ENCODE measurements at regions not wholly inside any gene's neighbourhood (a gene's known extent, or its start where the extent isn't known, plus 50 kb on each side); places are given as distances from the start of the nearest gene placed in this dataset.

- DNase-seq = no peak
These were observed 678.5 kb downstream of the NR2F2 start for GRCh38 chr15:97009031-97009431.

GRCh38 chr15:97012986-97013385 lies 682.5 kb downstream of the NR2F2 start:
- no peak for DNase-seq

GRCh38 chr15:97013491-97013890 lies 683.0 kb downstream of the NR2F2 start:
- no peak for DNase-seq

- no peak for DNase-seq
These were observed 683.5 kb downstream of the NR2F2 start for GRCh38 chr15:97014001-97014400.

- no peak for DNase-seq
These were observed 693.0 kb downstream of the NR2F2 start for GRCh38 chr15:97023488-97023844.

GRCh38 chr15:97026781-97027180 lies 696.3 kb downstream of the NR2F2 start:
- no peak for DNase-seq

- DNase-seq = no peak
These were observed 697.3 kb downstream of the NR2F2 start for GRCh38 chr15:97027772-97028171.

- no peak for DNase-seq
These were observed 699.8 kb downstream of the NR2F2 start for GRCh38 chr15:97030251-97030650.

GRCh38 chr15:97036301-97036700 lies 705.8 kb downstream of the NR2F2 start:
- DNase-seq = no peak

GRCh38 chr15:97037080-97037479 lies 706.6 kb downstream of the NR2F2 start:
- no peak for DNase-seq

- DNase-seq = no peak
These were observed 715.3 kb downstream of the NR2F2 start for GRCh38 chr15:97045666-97046421.

- DNase-seq = no peak
These were observed 722.0 kb downstream of the NR2F2 start for GRCh38 chr15:97052513-97052912.

- DNase-seq = no peak
These were observed 723.1 kb downstream of the NR2F2 start for GRCh38 chr15:97053635-97054034.

- DNase-seq = no peak
These were observed 727.0 kb downstream of the NR2F2 start for GRCh38 chr15:97057503-97057902.

GRCh38 chr15:97059281-97059680 lies 728.8 kb downstream of the NR2F2 start:
- DNase-seq = no peak

- DNase-seq = no peak
These were observed 730.9 kb downstream of the NR2F2 start for GRCh38 chr15:97061392-97061791.

- DNase-seq = no peak
These were observed 741.2 kb downstream of the NR2F2 start for GRCh38 chr15:97071668-97072067.

- no peak for DNase-seq
These were observed 742.0 kb downstream of the NR2F2 start for GRCh38 chr15:97072545-97072944.

GRCh38 chr15:97076011-97076410 lies 745.5 kb downstream of the NR2F2 start:
- no peak for DNase-seq

- no peak for DNase-seq
These were observed 747.5 kb downstream of the NR2F2 start for GRCh38 chr15:97077975-97078374.

GRCh38 chr15:97078591-97078990 lies 748.1 kb downstream of the NR2F2 start:
- DNase-seq = no peak

- no peak for DNase-seq
These were observed 751.2 kb downstream of the NR2F2 start for GRCh38 chr15:97081666-97082226.

- no peak for DNase-seq
These were observed 752.3 kb downstream of the NR2F2 start for GRCh38 chr15:97082830-97083229.

GRCh38 chr15:97084650-97085049 lies 754.1 kb downstream of the NR2F2 start:
- no peak for DNase-seq

All from nucleus accumbens (tissue), 56 donors.